Right kidney (tissue), 1 donor: ENCODE measurements at regions not wholly inside any gene's neighbourhood (a gene's known extent, or its start where the extent isn't known, plus 50 kb on each side); places are given as distances from the start of the nearest gene placed in this dataset.
"Not testable (repeated sequence)": the region's sequence is repeated elsewhere in the genome, so short reads cannot be mapped to it uniquely, and the experiment has no call there.

Source experiments
- DNase-seq: peaks from one replicate; pipeline ENCODE4 v3.0.0-alpha.2; 2016

- DNase-seq = no peak
These were observed 70.0 kb downstream of the LMO4 start for GRCh38 chr1:87398641-87399040.

- no peak for DNase-seq
These were observed 70.6 kb downstream of the LMO4 start for GRCh38 chr1:87399264-87399663.

- no peak for DNase-seq
These were observed 71.0 kb downstream of the LMO4 start for GRCh38 chr1:87399701-87400100.

- no peak for DNase-seq
These were observed 72.1 kb downstream of the LMO4 start for GRCh38 chr1:87400813-87401212.

- DNase-seq = no peak
These were observed 73.7 kb downstream of the LMO4 start for GRCh38 chr1:87402241-87403002.

DNA sequence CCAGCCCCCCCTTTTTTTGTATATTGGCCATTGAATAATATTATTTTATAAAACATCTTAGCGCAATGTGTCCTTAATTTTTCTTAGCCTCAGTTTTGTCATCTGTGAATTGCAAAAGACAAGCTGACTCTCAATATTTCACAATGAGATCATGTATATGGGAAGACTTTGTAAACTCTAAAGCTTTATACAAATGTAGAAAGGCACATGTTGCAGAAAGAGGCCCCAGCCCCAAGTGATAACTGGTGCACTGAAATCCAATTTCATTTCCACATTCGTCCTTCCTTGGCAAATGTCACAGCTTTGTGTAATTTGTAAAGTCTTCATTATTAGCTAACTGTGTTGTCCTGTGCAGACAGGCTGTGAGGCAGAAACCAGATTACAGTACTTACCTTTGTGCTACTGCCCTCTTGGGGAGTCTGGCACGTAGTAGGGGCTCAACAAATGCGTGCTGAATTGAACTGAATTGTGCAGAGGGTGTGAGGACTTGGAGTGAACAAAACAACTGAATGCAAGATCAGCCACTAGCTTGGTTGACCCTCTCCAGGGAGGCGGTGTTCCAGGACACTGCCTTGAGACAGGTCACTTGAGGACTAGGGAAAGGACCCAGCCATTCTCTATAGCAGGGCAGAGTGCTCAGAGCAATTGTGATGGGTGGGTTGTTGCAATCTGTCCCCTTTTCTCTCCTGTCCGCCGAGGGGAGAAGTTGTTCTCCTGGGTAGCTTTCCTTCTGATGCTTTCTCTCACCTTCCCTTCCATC is 74.6 kb downstream of the LMO4 start:
- DNase-seq = no peak

DNA sequence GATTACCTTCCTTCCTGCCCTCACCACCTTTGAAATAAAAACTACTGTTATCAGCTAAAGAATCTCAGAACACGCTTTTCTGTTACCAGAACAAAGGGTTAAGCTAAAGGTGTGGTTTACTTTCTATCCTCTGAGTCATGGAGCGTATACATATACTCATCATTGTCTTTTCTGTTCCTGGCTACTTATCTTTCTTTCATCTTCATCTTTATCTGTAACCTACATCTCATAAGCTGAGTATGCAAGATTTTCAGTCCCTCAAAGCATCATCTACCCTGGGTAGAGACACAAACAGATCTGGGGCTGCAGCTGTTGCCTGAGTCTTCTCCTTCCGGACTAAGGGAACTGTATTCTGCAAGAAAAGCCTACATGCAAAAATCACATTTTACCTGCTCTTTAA is 75.6 kb downstream of the LMO4 start:
- no peak for DNase-seq

GRCh38 chr1:87408665-87409248 is 80.1 kb downstream of the LMO4 start:
- no peak for DNase-seq

GRCh38 chr1:87410776-87411480 is 82.2 kb downstream of the LMO4 start:
- DNase-seq = no peak

- DNase-seq = not testable (repeated sequence)
These were observed 85.2 kb downstream of the LMO4 start for GRCh38 chr1:87413846-87414245.

- DNase-seq = no peak
These were observed 89.4 kb downstream of the LMO4 start for GRCh38 chr1:87418048-87418447.

DNA sequence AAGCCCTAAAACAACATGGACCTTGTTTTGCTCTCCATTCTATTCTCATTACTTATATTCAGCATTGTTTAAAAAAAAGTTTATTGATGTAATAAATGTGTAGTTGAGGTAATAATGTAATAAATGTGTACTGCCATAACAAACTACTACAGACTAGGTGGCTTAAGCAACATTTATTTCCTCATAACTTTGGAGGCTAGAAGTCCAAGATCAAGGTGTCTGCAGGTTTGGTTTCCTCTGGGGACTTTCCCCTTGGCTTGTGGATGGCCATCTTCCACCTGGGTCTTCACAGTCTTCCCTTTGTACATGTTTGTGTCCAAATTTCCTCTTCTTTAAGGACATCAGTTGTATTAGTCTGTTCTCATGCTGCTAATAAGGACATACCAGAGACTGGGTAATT is 93.1 kb downstream of the LMO4 start:
- no peak for DNase-seq

GRCh38 chr1:87424541-87424940 is 95.9 kb downstream of the LMO4 start:
- DNase-seq = no peak

DNA sequence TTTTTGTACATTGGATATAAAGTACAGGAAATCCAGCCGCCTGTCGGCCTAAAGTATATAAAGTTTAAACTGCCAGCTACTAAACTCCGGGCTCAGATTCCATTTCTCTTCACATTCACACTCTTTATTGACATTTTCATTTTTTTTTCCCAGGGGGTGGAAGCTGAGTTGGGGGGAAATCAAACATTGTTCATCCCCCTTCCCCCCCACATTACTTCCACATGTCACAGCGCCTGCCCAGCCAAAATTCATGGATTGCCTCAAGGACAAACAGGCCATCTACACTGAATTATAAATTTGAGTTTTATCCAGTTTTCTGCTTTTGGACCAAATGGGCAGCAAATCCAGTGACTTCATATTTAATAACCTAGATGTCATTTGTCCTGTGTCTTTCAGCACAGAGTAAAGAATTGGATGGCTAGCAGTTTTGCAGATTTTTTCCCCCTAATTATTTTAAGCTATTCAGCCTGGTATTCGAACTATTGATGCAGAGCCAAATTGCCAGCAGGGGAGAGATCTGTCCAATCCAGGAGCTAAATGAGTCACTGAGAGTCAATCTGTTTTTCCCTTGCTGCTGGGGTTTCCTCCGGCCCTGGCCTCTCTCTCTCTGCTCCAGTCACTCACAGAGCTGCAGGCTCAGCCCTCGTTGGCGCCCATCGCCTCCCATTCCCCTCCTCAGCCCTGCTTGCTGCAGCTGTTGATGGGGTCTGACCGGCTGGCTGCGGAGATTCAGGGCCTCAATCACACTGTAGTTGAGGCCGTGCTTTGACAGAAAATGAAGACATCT is 98.0 kb downstream of the LMO4 start:
- DNase-seq = no peak

- DNase-seq = no peak
These were observed 99.7 kb downstream of the LMO4 start for GRCh38 chr1:87428367-87428766.

DNA sequence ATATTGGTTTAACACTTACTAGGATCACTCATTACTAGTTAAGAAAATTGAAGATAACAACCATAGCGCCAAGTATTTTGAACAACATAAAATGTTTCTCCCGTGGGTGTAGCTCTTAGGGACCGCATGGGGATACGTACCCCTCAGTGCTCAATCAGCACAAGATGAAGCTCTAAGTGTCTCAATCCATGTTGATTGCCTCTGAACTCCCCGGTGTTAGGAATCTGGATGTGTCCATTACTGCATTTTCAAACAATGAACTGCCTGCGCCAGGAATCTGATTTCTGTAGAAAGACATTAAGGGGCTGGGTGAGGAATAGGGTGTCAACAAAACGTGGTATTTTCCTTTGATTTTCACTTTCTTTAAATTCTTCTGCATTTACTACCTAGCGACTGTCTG is 100.2 kb downstream of the LMO4 start:
- no peak for DNase-seq

DNA sequence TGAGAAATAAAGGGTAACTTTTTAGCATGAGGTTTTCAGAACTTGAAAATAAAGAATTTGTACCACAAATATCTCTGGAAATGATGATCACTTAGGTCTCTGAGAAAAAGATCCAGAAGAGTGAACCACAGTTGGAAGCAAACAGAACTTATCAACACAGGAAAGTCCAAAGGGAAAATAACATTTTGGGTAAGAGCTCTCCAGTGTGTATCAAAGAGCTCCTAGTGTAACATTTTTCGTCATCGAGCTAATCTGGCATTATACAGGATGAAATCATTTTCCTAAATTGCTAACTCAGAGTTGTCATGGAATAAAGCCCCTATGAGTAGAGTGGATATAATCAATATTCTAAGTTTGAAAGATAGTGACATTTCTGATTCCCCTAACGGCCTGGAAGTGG is 104.0 kb downstream of the LMO4 start:
- DNase-seq = no peak

DNA sequence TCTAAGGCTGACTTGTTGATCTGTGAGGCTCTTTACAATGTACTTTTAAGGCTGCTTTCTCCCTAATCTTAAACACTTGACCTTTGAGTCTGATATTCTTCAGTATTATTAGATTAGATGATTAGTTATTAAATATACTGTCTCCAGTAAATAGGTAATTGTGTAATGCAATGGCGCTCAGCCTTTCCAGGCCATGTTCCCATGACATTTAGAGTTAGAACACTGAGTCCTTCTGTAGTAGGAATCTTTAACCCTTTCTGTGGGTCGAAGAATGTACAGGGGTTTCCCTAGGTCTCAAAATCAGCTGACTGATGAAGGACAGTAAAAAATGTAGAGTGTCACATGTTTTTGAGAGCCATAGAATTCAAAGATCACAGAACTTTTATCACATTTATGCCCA is 104.4 kb downstream of the LMO4 start:
- not testable (repeated sequence) for DNase-seq

- DNase-seq = no peak
These were observed 106.8 kb downstream of the LMO4 start for GRCh38 chr1:87435484-87435883.

- not testable (repeated sequence) for DNase-seq
These were observed 107.4 kb downstream of the LMO4 start for GRCh38 chr1:87436115-87436514.

GRCh38 chr1:87436534-87436933 is 107.9 kb downstream of the LMO4 start:
- DNase-seq = no peak

- no peak for DNase-seq
These were observed 109.1 kb downstream of the LMO4 start for GRCh38 chr1:87437663-87438295.
